ENCODE measurements at regions not wholly inside any gene's neighbourhood (a gene's known extent, or its start where the extent isn't known, plus 50 kb on each side); places are given as distances from the start of the nearest gene placed in this dataset.

GRCh38 chr16:51967646-51968045 lies 579.3 kb downstream of the TOX3 start:
- TF ChIP-seq POLR2AphosphoS5 (IDR thresholded peaks at IDR 0.05; ENCODE audit: low read depth, low read length) (no peak), TAF1 (IDR thresholded peaks at IDR 0.05; ENCODE audit: borderline replicate concordance, low read depth, low read length) (no peak)

Data from GM12892 (cell line).